Uterus (tissue), 2 donors: ENCODE measurements at regions not wholly inside any gene's neighbourhood (a gene's known extent, or its start where the extent isn't known, plus 50 kb on each side); places are given as distances from the start of the nearest gene placed in this dataset.

ENCODE experiments used
- POLR2A ChIP-seq, 2 donors: fragments of 450-650 bp; IDR thresholded peaks; one replicate each; pipeline ENCODE4 v1.6.1; 2016; ENCODE audit warnings: antibody characterized with exemption in 2 of 2, mild to moderate bottlenecking in 1 of 2, moderate library complexity in 1 of 2
- TF ChIP-seq, protein P1 (sequence below), 4 experiments: fragments of 200-600 bp in 2 of 4; fragments of 450-650 bp in 2 of 4; sonication (generic) in 2 of 4; IDR thresholded peaks; one replicate each; pipeline ENCODE4 v1.5.1; 2016 to 2019; ENCODE audit warnings: antibody characterized with exemption in 4 of 4, mild to moderate bottlenecking in 2 of 4, moderate library complexity in 1 of 4

DNA sequence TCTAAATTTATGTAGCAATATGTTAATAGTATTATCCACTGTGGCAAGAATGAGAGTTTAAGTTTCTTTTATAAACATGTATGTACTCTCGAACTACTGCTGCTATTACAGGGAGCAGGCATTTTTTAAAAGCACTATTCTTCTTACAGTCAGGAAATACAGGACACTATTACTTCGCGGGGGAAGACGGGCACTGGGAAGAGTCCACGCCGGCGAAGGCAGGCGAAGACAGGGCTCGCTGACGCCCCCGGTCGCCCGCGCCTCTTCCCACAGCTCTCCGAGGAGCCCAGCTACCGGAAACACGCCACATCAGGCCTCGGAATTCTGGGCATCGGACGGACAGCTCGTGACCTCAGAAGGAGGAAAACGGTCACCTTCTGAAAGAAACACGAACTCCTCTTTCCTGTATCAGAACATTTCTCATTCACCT lies 90.2 kb downstream of the FAM161A start:
- TF ChIP-seq, protein P1, sequence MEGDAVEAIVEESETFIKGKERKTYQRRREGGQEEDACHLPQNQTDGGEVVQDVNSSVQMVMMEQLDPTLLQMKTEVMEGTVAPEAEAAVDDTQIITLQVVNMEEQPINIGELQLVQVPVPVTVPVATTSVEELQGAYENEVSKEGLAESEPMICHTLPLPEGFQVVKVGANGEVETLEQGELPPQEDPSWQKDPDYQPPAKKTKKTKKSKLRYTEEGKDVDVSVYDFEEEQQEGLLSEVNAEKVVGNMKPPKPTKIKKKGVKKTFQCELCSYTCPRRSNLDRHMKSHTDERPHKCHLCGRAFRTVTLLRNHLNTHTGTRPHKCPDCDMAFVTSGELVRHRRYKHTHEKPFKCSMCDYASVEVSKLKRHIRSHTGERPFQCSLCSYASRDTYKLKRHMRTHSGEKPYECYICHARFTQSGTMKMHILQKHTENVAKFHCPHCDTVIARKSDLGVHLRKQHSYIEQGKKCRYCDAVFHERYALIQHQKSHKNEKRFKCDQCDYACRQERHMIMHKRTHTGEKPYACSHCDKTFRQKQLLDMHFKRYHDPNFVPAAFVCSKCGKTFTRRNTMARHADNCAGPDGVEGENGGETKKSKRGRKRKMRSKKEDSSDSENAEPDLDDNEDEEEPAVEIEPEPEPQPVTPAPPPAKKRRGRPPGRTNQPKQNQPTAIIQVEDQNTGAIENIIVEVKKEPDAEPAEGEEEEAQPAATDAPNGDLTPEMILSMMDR (IDR thresholded peaks at IDR 0.05): peak in 1 of 4 experiments; percentile 22
- no peak for TF ChIP-seq POLR2A (IDR thresholded peaks at IDR 0.05)
